Upper lobe of left lung (tissue), 6 donors: ENCODE measurements at regions not wholly inside any gene's neighbourhood (a gene's known extent, or its start where the extent isn't known, plus 50 kb on each side); places are given as distances from the start of the nearest gene placed in this dataset.
A peak's percentile ranks its signal among the peaks of the same experiment; 100 is the strongest.
"Not testable (repeated sequence)": the region's sequence is repeated elsewhere in the genome, so short reads cannot be mapped to it uniquely, and the experiment has no call there.

Experiments
- ATAC-seq, 2 donors: fragments of 200-7000 bp; cut with Tn5 transposase; one replicate each; pipeline ENCODE4 v1.9.1; 2022; ENCODE audit warnings: mild to moderate bottlenecking in 2 of 2, moderate library complexity in 2 of 2; ENCODE audit not compliant: low FRiP score in 2 of 2
- DNase-seq, 2 donors: peaks; one replicate each; pipeline ENCODE4 v3.0.0-alpha.2; 2019 to 2020
- H3K27ac ChIP-seq, 4 donors: fragments of 200-600 bp; sonication (generic); one replicate each; pipeline ENCODE4 v1.5.1; 2016 to 2019
- H3K27me3 ChIP-seq, 4 donors: fragments of 200-600 bp; sonication (generic); one replicate each; pipeline ENCODE4 v1.5.1; 2017 to 2019
- H3K36me3 ChIP-seq, 4 donors: fragments of 200-600 bp; sonication (generic); one replicate each; pipeline ENCODE4 v1.5.1; 2016 to 2019
- H3K4me1 ChIP-seq, 4 donors: fragments of 200-600 bp; sonication (generic); one replicate each; pipeline ENCODE4 v1.5.1; 2018 to 2019
- H3K4me3 ChIP-seq, 4 donors: fragments of 200-600 bp; sonication (generic); one replicate each; pipeline ENCODE4 v1.5.1; 2017 to 2019; ENCODE audit warnings: mild to moderate bottlenecking in 2 of 4, moderate library complexity in 1 of 4
- H3K9me3 ChIP-seq, 4 donors: fragments of 200-600 bp; sonication (generic); one replicate each; pipeline ENCODE4 v1.5.1; 2018 to 2019
- CTCF ChIP-seq, 6 experiments: fragments of 450-650 bp in 4 of 6; fragments of 200-600 bp in 2 of 6; sonication (generic) in 2 of 6; IDR thresholded peaks; one replicate each; pipeline ENCODE4 v1.5.1; 2016 to 2019; ENCODE audit warnings: antibody characterized with exemption in 6 of 6
- EP300 ChIP-seq, 4 donors: sonication (generic); formaldehyde crosslinking; IDR thresholded peaks; one replicate each; pipeline ENCODE4 v1.5.1; 2017; ENCODE audit warnings: antibody characterized with exemption in 4 of 4, control low read depth in 2 of 4
- POLR2A ChIP-seq, 4 donors: fragments of 450-650 bp; IDR thresholded peaks; one replicate each; pipeline ENCODE4 v1.5.1; 2016 to 2017; ENCODE audit warnings: antibody characterized with exemption in 4 of 4, mild to moderate bottlenecking in 2 of 4
- POLR2AphosphoS5 ChIP-seq, 2 donors: sonication (generic); formaldehyde crosslinking; IDR thresholded peaks; one replicate each; pipeline ENCODE4 v1.5.1; 2017; ENCODE audit warnings: antibody characterized with exemption in 2 of 2
- WGBS, 2 donors: methylation state at CpG; one replicate each; pipeline ENCODE4 v1.1.5; 2017 to 2018; 5-methylcytosine and 5-hydroxymethylcytosine counted together
- donor health status: DM: no; HTN: no; CAD: no; lungs with moderate emphysema.
- donor health status: DM: no; HTN: yes; CAD: no; lungs with severe emphysema.

DNA sequence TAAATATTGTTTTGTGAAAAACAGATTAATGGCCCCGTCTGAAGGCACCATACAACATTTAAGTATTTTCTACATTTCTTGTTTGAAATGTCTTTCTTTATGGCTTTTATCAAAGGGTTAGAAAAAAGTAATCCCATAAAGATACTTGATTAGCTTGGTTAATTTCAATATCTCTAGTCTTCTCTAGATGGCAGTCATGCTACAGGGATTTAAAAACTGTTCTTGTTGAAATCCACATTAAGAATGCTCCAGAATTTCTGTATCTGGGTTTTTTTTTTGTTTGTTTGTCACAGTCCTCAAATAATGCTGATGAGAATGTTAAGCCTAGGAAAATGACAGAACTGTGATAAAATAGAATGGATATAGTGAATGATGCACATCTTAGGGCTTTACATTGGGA, 109.0 kb upstream of the AADAT start:
- no peaks in the 10 kb centered on the region for H3K9me3 ChIP-seq
- H3K36me3 ChIP-seq, result no peaks in the 10 kb centered on the region
- DNase-seq (no peak), ATAC-seq (no peak)
- no peak overlapping the region for H3K27ac ChIP-seq
- WGBS, 2 donors, result 79 to 88% methylated on average over 1 of the region's 1 CpG
- H3K4me1 ChIP-seq, result no peaks in the 10 kb centered on the region
- H3K27me3 ChIP-seq, result no peaks in the 10 kb centered on the region
- no peak overlapping the region for H3K4me3 ChIP-seq
- TF ChIP-seq POLR2AphosphoS5 (IDR thresholded peaks at IDR 0.05), result no peak
- peak in 2 of 6 experiments; percentile 7 to 9 for TF ChIP-seq CTCF (IDR thresholded peaks at IDR 0.05)
- no peak for TF ChIP-seq EP300 (IDR thresholded peaks at IDR 0.05)

- H3K27me3 ChIP-seq, ATAC-seq, H3K27ac ChIP-seq, DNase-seq, H3K4me3 ChIP-seq, H3K4me1 ChIP-seq, H3K36me3 ChIP-seq, H3K9me3 ChIP-seq: not testable (repeated sequence)
- 21 to 49% methylated on average over 2 of the region's 2 CpGs for WGBS, 2 donors
Observed at GRCh38 chr4:170194794-170195193, 105.0 kb upstream of the AADAT start.

DNA sequence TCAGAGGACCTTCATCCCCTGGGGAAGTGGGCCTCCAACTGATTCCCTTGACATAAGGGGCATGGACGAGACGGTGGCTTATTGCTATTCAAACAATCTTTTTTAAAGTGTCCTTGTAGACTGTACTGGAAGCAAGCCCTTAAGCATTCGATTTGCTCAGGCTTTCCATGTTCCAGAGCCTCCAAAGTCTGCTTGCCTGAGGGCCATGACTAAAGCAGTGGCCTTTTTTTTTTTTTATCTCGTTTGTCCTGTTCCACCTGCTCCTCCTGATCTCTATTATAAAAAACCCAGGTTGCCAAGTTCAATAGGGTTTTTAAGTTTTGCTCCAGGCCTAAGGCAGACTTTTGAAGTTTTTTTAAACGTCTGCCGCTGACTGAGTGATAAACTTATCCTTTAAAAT, 103.7 kb upstream of the AADAT start:
- 47 to 68% methylated on average over 6 of the region's 6 CpGs for WGBS, 2 donors
- Histone ChIP-seq H3K4me1 (no peaks in the 10 kb centered on the region), H3K27ac (no peak overlapping the region), H3K9me3 (no peaks in the 10 kb centered on the region), H3K27me3 (no peaks in the 10 kb centered on the region), H3K4me3 (no peak overlapping the region), H3K36me3 (no peaks in the 10 kb centered on the region)
- TF ChIP-seq CTCF (IDR thresholded peaks at IDR 0.05) (no peak), POLR2AphosphoS5 (IDR thresholded peaks at IDR 0.05) (no peak), POLR2A (IDR thresholded peaks at IDR 0.05) (no peak), EP300 (IDR thresholded peaks at IDR 0.05) (no peak)
- no peak for ATAC-seq
- no peak for DNase-seq

- no peaks in the 10 kb centered on the region for H3K4me1 ChIP-seq
- TF ChIP-seq POLR2A (IDR thresholded peaks at IDR 0.05), result no peak
- no peak for TF ChIP-seq POLR2AphosphoS5 (IDR thresholded peaks at IDR 0.05)
- no peak for TF ChIP-seq CTCF (IDR thresholded peaks at IDR 0.05)
- TF ChIP-seq EP300 (IDR thresholded peaks at IDR 0.05), result no peak
- DNase-seq (no peak), ATAC-seq (no peak)
- no peak overlapping the region for H3K27ac ChIP-seq
- WGBS, 2 donors, result 96% methylated on average over 1 of the region's 1 CpG
- H3K4me3 ChIP-seq, result no peak overlapping the region
- no peaks in the 10 kb centered on the region for H3K27me3 ChIP-seq
- H3K36me3 ChIP-seq, result no peaks in the 10 kb centered on the region
- H3K9me3 ChIP-seq, result no peaks in the 10 kb centered on the region
Observed at GRCh38 chr4:170190265-170190664, 100.5 kb upstream of the AADAT start.

GRCh38 chr4:170170861-170171260, 81.1 kb upstream of the AADAT start:
- 31 to 50% methylated on average over 1 of the region's 1 CpG for WGBS, 2 donors
- TF ChIP-seq POLR2AphosphoS5 (IDR thresholded peaks at IDR 0.05) (no peak), EP300 (IDR thresholded peaks at IDR 0.05) (no peak), POLR2A (IDR thresholded peaks at IDR 0.05) (no peak)

GRCh38 chr4:170169699-170170098, 79.9 kb upstream of the AADAT start:
- H3K4me3 ChIP-seq, result no peak overlapping the region
- H3K27ac ChIP-seq, result no peak overlapping the region
- DNase-seq (no peak), ATAC-seq (no peak)
- no peaks in the 10 kb centered on the region for H3K27me3 ChIP-seq
- H3K4me1 ChIP-seq, result no peaks in the 10 kb centered on the region
- no peaks in the 10 kb centered on the region for H3K9me3 ChIP-seq
- H3K36me3 ChIP-seq, result no peaks in the 10 kb centered on the region
- WGBS, 2 donors, result 68 to 91% methylated on average over 3 of the region's 3 CpGs
- TF ChIP-seq POLR2AphosphoS5 (IDR thresholded peaks at IDR 0.05), result no peak
- no peak for TF ChIP-seq EP300 (IDR thresholded peaks at IDR 0.05)
- no peak for TF ChIP-seq CTCF (IDR thresholded peaks at IDR 0.05)
- no peak for TF ChIP-seq POLR2A (IDR thresholded peaks at IDR 0.05)

More at GRCh38 chr4:170170861-170171260, 81.1 kb upstream of the AADAT start:
- Histone ChIP-seq H3K27me3 (no peaks in the 10 kb centered on the region), H3K4me1 (no peaks in the 10 kb centered on the region), H3K27ac (no peak overlapping the region), H3K9me3 (no peaks in the 10 kb centered on the region), H3K36me3 (no peaks in the 10 kb centered on the region), H3K4me3 (no peak overlapping the region)
- ATAC-seq (no peak), DNase-seq (no peak)
